ENCODE measurements at regions not wholly inside any gene's neighbourhood (a gene's known extent, or its start where the extent isn't known, plus 50 kb on each side); places are given as distances from the start of the nearest gene placed in this dataset.
"Not testable (repeated sequence)": the region's sequence is repeated elsewhere in the genome, so short reads cannot be mapped to it uniquely, and the experiment has no call there.

GRCh38 chr9:66264786-66265185 lies 527.8 kb downstream of the FOXD4L4 start:
- not testable (repeated sequence) for H3K4me1 ChIP-seq (ENCODE audit: insufficient read depth, low read length); H3K36me3 ChIP-seq (ENCODE audit: insufficient read depth, low read length); H2AFZ ChIP-seq (ENCODE audit: low read depth, low read length); H3K4me3 ChIP-seq (ENCODE audit: low read length); H3K27me3 ChIP-seq (ENCODE audit: insufficient read depth, low read length); H3K9me3 ChIP-seq (ENCODE audit: low read length)

GRCh38 chr9:66266202-66266601 lies 529.3 kb downstream of the FOXD4L4 start:
- H3K27me3 ChIP-seq (ENCODE audit: insufficient read depth, low read length); H3K9me3 ChIP-seq (ENCODE audit: low read length); H3K4me3 ChIP-seq (ENCODE audit: low read length); H3K4me1 ChIP-seq (ENCODE audit: insufficient read depth, low read length); H2AFZ ChIP-seq (ENCODE audit: low read depth, low read length); H3K36me3 ChIP-seq (ENCODE audit: insufficient read depth, low read length): not testable (repeated sequence)

GRCh38 chr9:66266856-66267430 lies 530.0 kb downstream of the FOXD4L4 start:
- not testable (repeated sequence) for H2AFZ ChIP-seq (ENCODE audit: low read depth, low read length); H3K9me3 ChIP-seq (ENCODE audit: low read length); H3K27me3 ChIP-seq (ENCODE audit: insufficient read depth, low read length); H3K36me3 ChIP-seq (ENCODE audit: insufficient read depth, low read length); H3K4me1 ChIP-seq (ENCODE audit: insufficient read depth, low read length); H3K4me3 ChIP-seq (ENCODE audit: low read length)

GRCh38 chr9:66267684-66268083 lies 530.7 kb downstream of the FOXD4L4 start:
- H3K36me3 ChIP-seq (ENCODE audit: insufficient read depth, low read length); H3K27me3 ChIP-seq (ENCODE audit: insufficient read depth, low read length); H2AFZ ChIP-seq (ENCODE audit: low read depth, low read length); H3K4me3 ChIP-seq (ENCODE audit: low read length); H3K9me3 ChIP-seq (ENCODE audit: low read length); H3K4me1 ChIP-seq (ENCODE audit: insufficient read depth, low read length): not testable (repeated sequence)

- not testable (repeated sequence) for H3K4me1 ChIP-seq (ENCODE audit: insufficient read depth, low read length); H3K4me3 ChIP-seq (ENCODE audit: low read length); H3K27me3 ChIP-seq (ENCODE audit: insufficient read depth, low read length); H2AFZ ChIP-seq (ENCODE audit: low read depth, low read length); H3K36me3 ChIP-seq (ENCODE audit: insufficient read depth, low read length); H3K9me3 ChIP-seq (ENCODE audit: low read length)
These were observed 532.1 kb downstream of the FOXD4L4 start for GRCh38 chr9:66269024-66269423.

- not testable (repeated sequence) for H3K9me3 ChIP-seq (ENCODE audit: low read length); H2AFZ ChIP-seq (ENCODE audit: low read depth, low read length); H3K4me3 ChIP-seq (ENCODE audit: low read length); H3K4me1 ChIP-seq (ENCODE audit: insufficient read depth, low read length); H3K27me3 ChIP-seq (ENCODE audit: insufficient read depth, low read length); H3K36me3 ChIP-seq (ENCODE audit: insufficient read depth, low read length)
These were observed 532.8 kb downstream of the FOXD4L4 start for GRCh38 chr9:66269783-66270182.

- H2AFZ ChIP-seq (ENCODE audit: low read depth, low read length); H3K4me3 ChIP-seq (ENCODE audit: low read length); H3K9me3 ChIP-seq (ENCODE audit: low read length); H3K4me1 ChIP-seq (ENCODE audit: insufficient read depth, low read length); H3K27me3 ChIP-seq (ENCODE audit: insufficient read depth, low read length); H3K36me3 ChIP-seq (ENCODE audit: insufficient read depth, low read length): not testable (repeated sequence)
These were observed 541.9 kb downstream of the FOXD4L4 start for GRCh38 chr9:66278809-66279208.

All from neuron (in vitro differentiated cells).